OCI-LY7 (cell line): ENCODE measurements at regions not wholly inside any gene's neighbourhood (a gene's known extent, or its start where the extent isn't known, plus 50 kb on each side); places are given as distances from the start of the nearest gene placed in this dataset.

ENCODE experiments used
- BruUV-seq: library from RNA; stranded (reverse); fragments of 400-500 nt; replicated peaks from 2 replicates; lab custom pipeline; 2021; lab: Mats Ljungman, UMichigan
- CTCF ChIA-PET: fragments of 300-600 bp; sonication (Branson Sonifier 250); formaldehyde crosslinking; loops from one replicate; lab custom pipeline; 2022; ENCODE audit warnings: antibody characterized with exemption; ENCODE audit not compliant: unreplicated experiment; lab: Charles Lee
- POLR2A ChIA-PET: fragments of 300-600 bp; sonication (Branson Sonifier 250); formaldehyde crosslinking; loops from one replicate; lab custom pipeline; 2022; ENCODE audit warnings: antibody characterized with exemption; lab: Charles Lee
- DNase-seq: peaks from one replicate; pipeline ENCODE4 v3.0.0-alpha.2; 2015; ENCODE audit warnings: low spot score
- H2AFZ ChIP-seq: fragments of 200-600 bp; sonication (generic), shearing (Covaris generic); 2 replicates; pipeline ENCODE4 v1.6.1; 2014; ENCODE audit warnings: mild to moderate bottlenecking, antibody characterized with exemption, low read length, moderate library complexity
- H3K27ac ChIP-seq: fragments of 200-600 bp; sonication (generic); 2 replicates; pipeline ENCODE4 v1.5.1; 2014; ENCODE audit warnings: mixed run types, low read depth, mild to moderate bottlenecking, moderate library complexity, low read length, inconsistent platforms; ENCODE audit not compliant: poor library complexity, severe bottlenecking
- H3K36me3 ChIP-seq: fragments of 200-600 bp; sonication (generic); 2 replicates; pipeline ENCODE4 v1.6.1; 2014; ENCODE audit warnings: mild to moderate bottlenecking, antibody characterized with exemption, low read length, moderate library complexity, mixed read lengths; ENCODE audit not compliant: insufficient read depth
- H3K4me1 ChIP-seq: fragments of 200-600 bp; sonication (generic); 2 replicates; pipeline ENCODE4 v1.5.1; 2014; ENCODE audit warnings: mild to moderate bottlenecking, low read length; ENCODE audit not compliant: insufficient read depth, poor library complexity, severe bottlenecking
- H3K4me2 ChIP-seq: fragments of 200-600 bp; sonication (generic); 2 replicates; pipeline ENCODE4 v1.6.1; 2014; ENCODE audit warnings: mild to moderate bottlenecking, low read length
- H3K4me3 ChIP-seq: fragments of 200-600 bp; sonication (generic); 2 replicates; pipeline ENCODE4 v1.5.1; 2014; ENCODE audit warnings: mild to moderate bottlenecking, low read depth, low read length; ENCODE audit not compliant: poor library complexity, severe bottlenecking
- H3K79me2 ChIP-seq: fragments of 200-600 bp; sonication (generic); 2 replicates; pipeline ENCODE4 v1.6.1; 2016; ENCODE audit warnings: low read depth, mild to moderate bottlenecking, low read length, moderate library complexity, mixed read lengths; ENCODE audit not compliant: insufficient read depth
- H3K9me2 ChIP-seq: fragments of 200-600 bp; sonication (generic); 2 replicates; pipeline ENCODE4 v1.6.1; 2016; ENCODE audit warnings: mild to moderate bottlenecking, low read length, mixed read lengths; ENCODE audit not compliant: insufficient read depth
- H3K9me3 ChIP-seq: fragments of 200-600 bp; sonication (generic); 2 replicates; pipeline ENCODE4 v1.6.1; 2014; ENCODE audit warnings: mild to moderate bottlenecking, mixed run types, low read length, mixed read lengths
- H4K20me1 ChIP-seq: fragments of 200-600 bp; sonication (generic); 2 replicates; pipeline ENCODE4 v1.6.1; 2014; ENCODE audit warnings: mild to moderate bottlenecking, antibody characterized with exemption, low read length, moderate library complexity, mixed read lengths; ENCODE audit not compliant: insufficient read depth
- CTCF ChIP-seq: fragments of 200-600 bp; sonication (generic); conservative IDR thresholded peaks from 2 replicates; pipeline ENCODE4 v1.5.1; 2014; ENCODE audit warnings: mild to moderate bottlenecking, antibody characterized with exemption, low read length, moderate library complexity, mixed read lengths
- EZH2phosphoT487 ChIP-seq: fragments of 200-600 bp; sonication (generic); IDR thresholded peaks from 2 replicates; pipeline ENCODE4 v1.6.1; 2018; ENCODE audit warnings: low read depth, borderline replicate concordance, mild to moderate bottlenecking, mixed run types, antibody characterized with exemption, low read length, moderate library complexity, mixed read lengths
- intact Hi-C: fragments of 100-400 bp; cut with micrococcal nuclease; formaldehyde crosslinking; loops from one replicate; pipeline ENCODE4 v1.10.0; 2022; ENCODE audit not compliant: unreplicated experiment

GRCh38 chr17:34764716-34765115, 185.3 kb downstream of the TMEM132E start:
- no peak for DNase-seq
- no peaks in the 10 kb centered on the region for H3K4me1 ChIP-seq
- no peaks in the 10 kb centered on the region for H4K20me1 ChIP-seq
- no peak overlapping the region for H3K4me2 ChIP-seq
- BruUV-seq: no TSS peak
- no peaks in the 10 kb centered on the region for H3K36me3 ChIP-seq
- POLR2A ChIA-PET: no interaction called here
- TF ChIP-seq EZH2phosphoT487 (no peak), CTCF (no peak)
- H3K27ac ChIP-seq: no peak overlapping the region
- CTCF ChIA-PET: no interaction called here
- H3K9me3 ChIP-seq: no peaks in the 10 kb centered on the region
- H3K4me3 ChIP-seq: no peak overlapping the region
- no peaks in the 10 kb centered on the region for H3K79me2 ChIP-seq
- no peak overlapping the region for H2AFZ ChIP-seq
- H3K9me2 ChIP-seq: no peaks in the 10 kb centered on the region
- intact Hi-C loops: no loop called here

GRCh38 chr17:34763728-34764665, 184.6 kb downstream of the TMEM132E start:
- H4K20me1 ChIP-seq: no peaks in the 10 kb centered on the region
- H3K4me2 ChIP-seq: no peak overlapping the region
- H2AFZ ChIP-seq: no peak overlapping the region
- H3K9me3 ChIP-seq: no peaks in the 10 kb centered on the region
- ChIA-PET CTCF (no interaction called here), POLR2A (interaction anchor here (0.6 kb wide), 1 partner anchor 539 kb away, joined by 3 read pairs; no protein-coding TSS in a partner anchor)
- DNase-seq: no peak
- no TSS peak for BruUV-seq
- no peaks in the 10 kb centered on the region for H3K36me3 ChIP-seq
- H3K4me3 ChIP-seq: no peak overlapping the region
- H3K4me1 ChIP-seq: no peaks in the 10 kb centered on the region
- TF ChIP-seq EZH2phosphoT487: no peak
- TF ChIP-seq CTCF: no peak
- H3K79me2 ChIP-seq: no peaks in the 10 kb centered on the region
- intact Hi-C loops: no loop called here
- H3K27ac ChIP-seq: no peak overlapping the region
- H3K9me2 ChIP-seq: no peaks in the 10 kb centered on the region

GRCh38 chr17:34762078-34762477, 182.7 kb downstream of the TMEM132E start:
- ChIA-PET POLR2A (interaction anchor here (0.5 kb wide), 1 partner anchor 18 kb away, joined by 5 read pairs; no protein-coding TSS in a partner anchor), CTCF (no interaction called here)
- H3K9me3 ChIP-seq: no peaks in the 10 kb centered on the region
- no peaks in the 10 kb centered on the region for H3K4me1 ChIP-seq
- no peaks in the 10 kb centered on the region for H3K9me2 ChIP-seq
- no TSS peak for BruUV-seq
- no peak overlapping the region for H3K27ac ChIP-seq
- no peaks in the 10 kb centered on the region for H4K20me1 ChIP-seq
- intact Hi-C loops: no loop called here
- H3K79me2 ChIP-seq: no peaks in the 10 kb centered on the region
- no peak for DNase-seq
- no peaks in the 10 kb centered on the region for H3K36me3 ChIP-seq
- H3K4me3 ChIP-seq: no peak overlapping the region
- no peak overlapping the region for H3K4me2 ChIP-seq
- TF ChIP-seq CTCF (no peak), EZH2phosphoT487 (no peak)
- H2AFZ ChIP-seq: no peak overlapping the region
